ENCODE measurements at regions not wholly inside any gene's neighbourhood (a gene's known extent, or its start where the extent isn't known, plus 50 kb on each side); places are given as distances from the start of the nearest gene placed in this dataset.
"Not testable (repeated sequence)": the region's sequence is repeated elsewhere in the genome, so short reads cannot be mapped to it uniquely, and the experiment has no call there.

GRCh38 chr16:52655916-52656315 lies 109.0 kb upstream of the TOX3 start:
- TF ChIP-seq EZH2phosphoT487 (IDR thresholded peaks at IDR 0.05; ENCODE audit: low read length) = not testable (repeated sequence)
- TF ChIP-seq, protein P1, sequence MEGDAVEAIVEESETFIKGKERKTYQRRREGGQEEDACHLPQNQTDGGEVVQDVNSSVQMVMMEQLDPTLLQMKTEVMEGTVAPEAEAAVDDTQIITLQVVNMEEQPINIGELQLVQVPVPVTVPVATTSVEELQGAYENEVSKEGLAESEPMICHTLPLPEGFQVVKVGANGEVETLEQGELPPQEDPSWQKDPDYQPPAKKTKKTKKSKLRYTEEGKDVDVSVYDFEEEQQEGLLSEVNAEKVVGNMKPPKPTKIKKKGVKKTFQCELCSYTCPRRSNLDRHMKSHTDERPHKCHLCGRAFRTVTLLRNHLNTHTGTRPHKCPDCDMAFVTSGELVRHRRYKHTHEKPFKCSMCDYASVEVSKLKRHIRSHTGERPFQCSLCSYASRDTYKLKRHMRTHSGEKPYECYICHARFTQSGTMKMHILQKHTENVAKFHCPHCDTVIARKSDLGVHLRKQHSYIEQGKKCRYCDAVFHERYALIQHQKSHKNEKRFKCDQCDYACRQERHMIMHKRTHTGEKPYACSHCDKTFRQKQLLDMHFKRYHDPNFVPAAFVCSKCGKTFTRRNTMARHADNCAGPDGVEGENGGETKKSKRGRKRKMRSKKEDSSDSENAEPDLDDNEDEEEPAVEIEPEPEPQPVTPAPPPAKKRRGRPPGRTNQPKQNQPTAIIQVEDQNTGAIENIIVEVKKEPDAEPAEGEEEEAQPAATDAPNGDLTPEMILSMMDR (IDR thresholded peaks at IDR 0.05; ENCODE audit: low read length) = not testable (repeated sequence)
